NT2/D1 (cell line): ENCODE measurements at regions not wholly inside any gene's neighbourhood (a gene's known extent, or its start where the extent isn't known, plus 50 kb on each side); places are given as distances from the start of the nearest gene placed in this dataset.

Source experiments
- YY1 ChIP-seq: IDR thresholded peaks from 2 replicates; pipeline ENCODE4 v1.6.1; 2011; ENCODE audit not compliant: insufficient read length, insufficient read depth
- ZNF274 ChIP-seq: IDR thresholded peaks from 2 replicates; pipeline ENCODE4 v1.6.1; 2011; ENCODE audit warnings: mild to moderate bottlenecking, low read depth, low read length

DNA sequence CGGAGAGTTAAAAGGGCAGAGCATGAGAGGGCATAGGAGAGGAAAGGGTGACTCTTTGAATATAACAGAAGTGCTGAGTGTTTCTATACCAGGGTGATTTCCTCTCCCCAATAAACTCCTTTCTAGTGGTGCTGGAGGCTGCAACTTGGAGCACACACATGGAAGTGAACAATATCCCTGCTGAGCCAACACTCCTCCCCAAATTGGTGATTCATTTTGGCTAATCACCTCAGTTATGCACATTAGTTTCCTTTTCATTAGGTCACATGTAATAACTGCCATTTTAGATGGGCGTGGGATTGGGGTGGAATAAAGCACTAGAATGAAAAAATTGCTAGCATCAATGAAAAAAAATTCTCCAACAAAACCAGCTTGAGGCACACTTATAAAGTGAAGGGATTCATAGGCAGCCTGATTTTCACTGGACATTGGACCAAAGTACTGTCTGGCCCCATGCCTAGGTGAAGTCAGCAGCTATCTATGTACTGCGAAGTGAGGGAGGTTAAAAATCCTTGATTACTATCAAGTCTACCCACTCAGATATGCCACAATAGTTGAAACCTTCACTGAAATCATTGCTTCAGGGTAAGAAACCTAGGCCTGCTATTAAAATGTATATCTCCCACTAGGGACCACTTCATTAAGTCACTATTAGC is 174.0 kb downstream of the GLUD2 start:
- TF ChIP-seq ZNF274 (no peak), YY1 (no peak)
